Choroid plexus epithelial cell (primary cell): ENCODE measurements at regions not wholly inside any gene's neighbourhood (a gene's known extent, or its start where the extent isn't known, plus 50 kb on each side); places are given as distances from the start of the nearest gene placed in this dataset.

Source experiments
- DNase-seq: peaks from one replicate; pipeline ENCODE4 v3.0.0-alpha.2; 2010; ENCODE audit warnings: low read depth
- H3K4me3 ChIP-seq: 2 replicates; pipeline ENCODE4 v1.5.1; 2011; ENCODE audit warnings: low read depth, mild to moderate bottlenecking, control low read depth, low read length, moderate library complexity
- CTCF ChIP-seq: conservative IDR thresholded peaks from 2 replicates; pipeline ENCODE4 v1.5.1; 2011; ENCODE audit warnings: low read depth, mild to moderate bottlenecking, control low read depth, inconsistent platforms, low read length, moderate library complexity

- DNase-seq: peak; percentile 31
- TF ChIP-seq CTCF: no peak
- no peak overlapping the region for H3K4me3 ChIP-seq
Observed at GRCh38 chr15:39285071-39285470, 295.8 kb upstream of the THBS1 start.

- H3K4me3 ChIP-seq: no peak overlapping the region
- no peak for TF ChIP-seq CTCF
- no peak for DNase-seq
Observed at GRCh38 chr15:39285663-39286062, 295.2 kb upstream of the THBS1 start.

GRCh38 chr15:39286706-39287105 is 294.2 kb upstream of the THBS1 start:
- DNase-seq: no peak
- TF ChIP-seq CTCF: no peak
- no peak overlapping the region for H3K4me3 ChIP-seq

- no peak for TF ChIP-seq CTCF
- no peak overlapping the region for H3K4me3 ChIP-seq
- DNase-seq: peak; percentile 24
Observed at GRCh38 chr15:39287322-39288195, 293.3 kb upstream of the THBS1 start.

GRCh38 chr15:39290711-39291435 is 290.0 kb upstream of the THBS1 start:
- DNase-seq: no peak
- no peak overlapping the region for H3K4me3 ChIP-seq
- TF ChIP-seq CTCF: no peak

GRCh38 chr15:39291690-39292089 is 289.2 kb upstream of the THBS1 start:
- TF ChIP-seq CTCF: no peak
- H3K4me3 ChIP-seq: no peak overlapping the region
- no peak for DNase-seq
